Sigmoid colon (tissue), 6 donors: ENCODE measurements at regions not wholly inside any gene's neighbourhood (a gene's known extent, or its start where the extent isn't known, plus 50 kb on each side); places are given as distances from the start of the nearest gene placed in this dataset.
A peak's percentile ranks its signal among the peaks of the same experiment; 100 is the strongest.

ENCODE experiments used
- DNase-seq: peaks from one replicate; pipeline ENCODE4 v3.0.0-alpha.2; 2019
- H3K27ac ChIP-seq, 4 donors: fragments of 200-600 bp; sonication (generic); one replicate each; pipeline ENCODE4 v1.5.1; 2016 to 2019; ENCODE audit warnings: mild to moderate bottlenecking in 1 of 4
- H3K27me3 ChIP-seq, 3 donors: fragments of 200-600 bp; sonication (generic); one replicate each; pipeline ENCODE4 v1.5.1; 2019; ENCODE audit warnings: mild to moderate bottlenecking in 1 of 3
- H3K36me3 ChIP-seq, 4 donors: fragments of 200-600 bp; sonication (generic); one replicate each; pipeline ENCODE4 v1.5.1; 2016 to 2019
- H3K4me1 ChIP-seq, 4 donors: fragments of 200-600 bp; sonication (generic); one replicate each; pipeline ENCODE4 v1.5.1; 2017 to 2019
- H3K4me3 ChIP-seq, 4 donors: fragments of 200-600 bp; sonication (generic); one replicate each; pipeline ENCODE4 v1.5.1; 2017 to 2019; ENCODE audit warnings: mild to moderate bottlenecking in 2 of 4, moderate library complexity in 1 of 4
- H3K9me3 ChIP-seq, 4 donors: fragments of 200-600 bp in 3 of 4; sonication (generic) in 3 of 4; one replicate each; pipeline versions ENCODE4 v1.5.1 to v1.6.1; 2013 to 2019
- EP300 ChIP-seq, 4 donors: sonication (generic); formaldehyde crosslinking; IDR thresholded peaks; one replicate each; pipeline ENCODE4 v1.6.1; 2017; ENCODE audit warnings: antibody characterized with exemption in 4 of 4
- POLR2A ChIP-seq, 2 donors: fragments of 450-650 bp; IDR thresholded peaks; one replicate each; pipeline ENCODE4 v1.6.1; 2016; ENCODE audit warnings: antibody characterized with exemption in 2 of 2, mild to moderate bottlenecking in 2 of 2, moderate library complexity in 2 of 2
- POLR2AphosphoS5 ChIP-seq, 4 donors: sonication (generic); formaldehyde crosslinking; IDR thresholded peaks; one replicate each; pipeline ENCODE4 v1.6.1; 2017; ENCODE audit warnings: antibody characterized with exemption in 4 of 4
- WGBS, 2 donors: extraction: QIAGEN DNeasy Blood & Tissue Kit; methylation state at CpG; one replicate each; pipeline ENCODE4 v1.1.7; 2013; 5-methylcytosine and 5-hydroxymethylcytosine counted together
- intact Hi-C: fragments of 100-400 bp; cut with DNase I; formaldehyde crosslinking; loops from one replicate; pipeline ENCODE4 v1.15.1; 2023
- TF ChIP-seq, protein P1 (sequence below), 4 experiments: fragments of 450-650 bp in 3 of 4; fragments of 200-600 bp in 1 of 4; IDR thresholded peaks; one replicate each; pipeline ENCODE4 v1.5.1; 2016 to 2019; ENCODE audit warnings: antibody characterized with exemption in 4 of 4, mild to moderate bottlenecking in 3 of 4, moderate library complexity in 2 of 4
- donor health status: healthy with polysubstance abuse.
- donor health status: healthy.

DNA sequence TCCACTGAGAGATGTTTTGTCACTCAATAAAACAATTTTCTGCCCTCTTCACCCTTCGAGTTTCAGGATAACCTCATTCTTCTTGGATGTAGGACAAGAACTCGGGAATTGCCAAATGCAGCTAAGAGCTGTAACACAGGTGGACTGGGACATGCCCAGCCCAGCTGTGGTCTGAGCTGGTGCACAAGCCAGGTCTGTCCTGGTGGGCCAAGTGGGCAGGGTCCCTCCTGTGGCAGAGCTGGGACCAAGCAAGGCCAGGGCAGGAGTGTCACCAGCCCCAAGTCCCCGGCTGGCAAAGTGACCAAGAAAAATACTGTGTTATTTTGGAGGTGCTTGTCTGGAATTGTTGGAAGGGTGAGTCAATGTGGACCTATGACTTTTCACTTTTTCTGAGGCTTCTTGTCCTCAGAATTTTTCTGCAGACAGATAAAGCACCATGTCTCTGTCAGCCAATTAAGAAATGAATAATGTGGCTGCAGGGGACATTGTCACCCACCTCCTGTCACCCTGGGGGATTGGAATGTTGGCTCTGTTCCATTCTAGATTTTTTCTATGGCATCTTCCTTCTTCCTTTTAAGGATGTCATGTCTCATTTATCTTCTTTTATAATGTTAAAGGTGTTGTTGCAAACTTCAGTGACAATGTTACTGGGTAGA is 645.2 kb upstream of the EPHA6 start:
- WGBS, 2 donors: 76 to 80% methylated on average over 3 of the region's 3 CpGs
- Histone ChIP-seq H3K9me3 (no peaks in the 10 kb centered on the region), H3K36me3 (no peaks in the 10 kb centered on the region), H3K27ac (no peak overlapping the region), H3K4me1 (no peaks in the 10 kb centered on the region), H3K4me3 (no peak overlapping the region), H3K27me3 (no peaks in the 10 kb centered on the region)
- peak; percentile 52 for DNase-seq
- intact Hi-C loops: no loop called here
- TF ChIP-seq POLR2AphosphoS5 (IDR thresholded peaks at IDR 0.05) (no peak), POLR2A (IDR thresholded peaks at IDR 0.05) (no peak), EP300 (IDR thresholded peaks at IDR 0.05) (no peak)
- TF ChIP-seq, protein P1, sequence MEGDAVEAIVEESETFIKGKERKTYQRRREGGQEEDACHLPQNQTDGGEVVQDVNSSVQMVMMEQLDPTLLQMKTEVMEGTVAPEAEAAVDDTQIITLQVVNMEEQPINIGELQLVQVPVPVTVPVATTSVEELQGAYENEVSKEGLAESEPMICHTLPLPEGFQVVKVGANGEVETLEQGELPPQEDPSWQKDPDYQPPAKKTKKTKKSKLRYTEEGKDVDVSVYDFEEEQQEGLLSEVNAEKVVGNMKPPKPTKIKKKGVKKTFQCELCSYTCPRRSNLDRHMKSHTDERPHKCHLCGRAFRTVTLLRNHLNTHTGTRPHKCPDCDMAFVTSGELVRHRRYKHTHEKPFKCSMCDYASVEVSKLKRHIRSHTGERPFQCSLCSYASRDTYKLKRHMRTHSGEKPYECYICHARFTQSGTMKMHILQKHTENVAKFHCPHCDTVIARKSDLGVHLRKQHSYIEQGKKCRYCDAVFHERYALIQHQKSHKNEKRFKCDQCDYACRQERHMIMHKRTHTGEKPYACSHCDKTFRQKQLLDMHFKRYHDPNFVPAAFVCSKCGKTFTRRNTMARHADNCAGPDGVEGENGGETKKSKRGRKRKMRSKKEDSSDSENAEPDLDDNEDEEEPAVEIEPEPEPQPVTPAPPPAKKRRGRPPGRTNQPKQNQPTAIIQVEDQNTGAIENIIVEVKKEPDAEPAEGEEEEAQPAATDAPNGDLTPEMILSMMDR (IDR thresholded peaks at IDR 0.05): no peak

DNA sequence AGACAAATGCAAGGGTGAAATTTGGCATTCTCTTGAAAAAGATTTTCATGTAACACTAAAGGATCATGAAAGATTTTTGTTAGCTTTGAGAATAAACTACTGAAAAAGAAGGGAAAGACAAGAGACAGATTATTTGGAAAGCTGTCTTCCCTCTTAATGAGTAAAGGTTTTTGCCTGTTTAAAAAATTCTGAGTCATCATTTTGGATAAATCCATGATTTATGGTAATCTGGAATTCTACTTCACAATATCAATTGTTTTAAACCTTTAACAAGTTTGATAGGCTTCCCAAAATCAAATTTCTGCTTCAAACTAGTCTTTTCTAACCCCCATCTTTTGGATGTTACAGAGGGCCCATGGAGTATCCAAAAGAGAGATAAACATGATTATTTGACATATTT is 641.5 kb upstream of the EPHA6 start:
- TF ChIP-seq, protein P1 (IDR thresholded peaks at IDR 0.05): no peak
- TF ChIP-seq POLR2A (IDR thresholded peaks at IDR 0.05) (no peak), EP300 (IDR thresholded peaks at IDR 0.05) (no peak)
- intact Hi-C loops: no loop called here

DNA sequence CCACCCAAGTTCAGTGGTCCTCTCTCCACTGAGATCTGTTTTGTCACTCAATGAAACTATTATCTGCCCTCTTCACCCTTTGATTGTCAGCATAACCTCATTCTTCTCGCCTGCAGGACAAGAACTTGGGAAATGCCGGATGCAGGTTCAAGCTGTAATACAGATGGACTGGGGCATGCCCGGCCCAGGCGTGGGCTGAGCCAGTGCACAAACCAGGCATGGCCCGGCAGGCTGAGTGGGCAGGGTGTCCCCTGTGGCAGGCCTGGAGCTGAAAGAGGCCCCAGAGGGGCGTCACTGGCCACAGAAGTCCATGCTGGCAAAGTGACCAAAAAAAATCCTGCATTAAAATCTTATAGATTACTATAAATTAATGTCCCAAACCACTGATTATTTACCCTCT is 638.9 kb upstream of the EPHA6 start:
- H3K27ac ChIP-seq: no peak overlapping the region
- intact Hi-C loops: no loop called here
- no peaks in the 10 kb centered on the region for H3K27me3 ChIP-seq
- H3K4me3 ChIP-seq: no peak overlapping the region
- H3K9me3 ChIP-seq: peaks cover 0 to 3% (median 0%) of the 10 kb centered on the region in 4 donors
- no peaks in the 10 kb centered on the region for H3K36me3 ChIP-seq
- 77 to 88% methylated on average over 6 of the region's 6 CpGs for WGBS, 2 donors
- TF ChIP-seq EP300 (IDR thresholded peaks at IDR 0.05): no peak
- no peak for TF ChIP-seq POLR2AphosphoS5 (IDR thresholded peaks at IDR 0.05)
- TF ChIP-seq POLR2A (IDR thresholded peaks at IDR 0.05): no peak
- TF ChIP-seq, protein P1 (IDR thresholded peaks at IDR 0.05): no peak
- H3K4me1 ChIP-seq: no peaks in the 10 kb centered on the region
- DNase-seq: no peak

More for the DNA sequence above, 641.5 kb upstream of the EPHA6 start:
- Histone ChIP-seq H3K27ac (no peak overlapping the region), H3K9me3 (peaks cover 0 to 3% (median 0%) of the 10 kb centered on the region in 4 donors), H3K36me3 (no peaks in the 10 kb centered on the region), H3K4me1 (no peaks in the 10 kb centered on the region), H3K27me3 (no peaks in the 10 kb centered on the region), H3K4me3 (no peak overlapping the region)
- no peak for DNase-seq

DNA sequence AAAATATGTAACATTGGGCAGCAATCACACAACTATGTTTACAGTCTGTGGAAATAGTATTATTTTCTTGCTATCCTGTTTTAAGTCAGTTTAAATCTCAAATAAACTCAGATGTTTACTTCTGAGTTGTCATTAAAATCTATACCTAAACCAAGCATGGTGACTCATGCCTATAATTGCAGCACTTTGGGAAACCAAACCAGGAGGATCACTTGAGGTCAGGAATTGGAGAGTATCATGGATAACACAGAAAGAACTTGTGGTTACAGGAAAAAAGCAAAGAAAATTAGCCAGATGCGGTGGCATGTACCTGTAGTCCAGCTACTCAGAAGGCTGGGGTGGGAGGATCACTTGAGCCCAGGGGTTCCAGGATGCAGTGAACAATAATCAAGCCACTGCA is 631.6 kb upstream of the EPHA6 start:
- no peak overlapping the region for H3K27ac ChIP-seq
- TF ChIP-seq POLR2AphosphoS5 (IDR thresholded peaks at IDR 0.05): no peak
- no peak for TF ChIP-seq POLR2A (IDR thresholded peaks at IDR 0.05)
- TF ChIP-seq, protein P1 (IDR thresholded peaks at IDR 0.05): no peak
- TF ChIP-seq EP300 (IDR thresholded peaks at IDR 0.05): no peak
- WGBS, 2 donors: 90 to 94% methylated on average over 1 of the region's 1 CpG
- no peak overlapping the region for H3K4me3 ChIP-seq
- intact Hi-C loops: no loop called here
- no peaks in the 10 kb centered on the region for H3K9me3 ChIP-seq
- H3K36me3 ChIP-seq: no peaks in the 10 kb centered on the region
- DNase-seq: no peak
- H3K27me3 ChIP-seq: no peaks in the 10 kb centered on the region
- no peaks in the 10 kb centered on the region for H3K4me1 ChIP-seq

DNA sequence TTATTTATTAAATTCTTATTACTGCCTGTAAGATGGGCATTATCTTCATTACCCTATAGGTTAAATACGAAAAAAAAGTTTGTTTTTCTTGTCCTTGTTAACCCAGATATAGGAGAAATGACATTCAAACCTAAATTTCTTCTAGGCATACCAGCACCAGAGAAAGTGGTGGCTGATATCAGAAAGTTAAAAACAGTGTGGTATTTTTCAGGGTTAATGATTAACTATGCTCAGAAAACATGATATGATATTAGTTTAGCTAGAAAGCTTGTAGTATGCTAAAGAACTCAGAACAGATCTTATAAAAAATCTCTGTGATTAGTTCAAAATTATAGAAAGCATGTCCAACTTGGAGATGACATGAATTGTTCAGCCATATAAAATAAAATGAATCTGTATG is 630.5 kb upstream of the EPHA6 start:
- no peaks in the 10 kb centered on the region for H3K27me3 ChIP-seq
- no peak overlapping the region for H3K4me3 ChIP-seq
- H3K27ac ChIP-seq: no peak overlapping the region
- no peak for TF ChIP-seq EP300 (IDR thresholded peaks at IDR 0.05)
- TF ChIP-seq, protein P1 (IDR thresholded peaks at IDR 0.05): no peak
- no peak for TF ChIP-seq POLR2AphosphoS5 (IDR thresholded peaks at IDR 0.05)
- no peak for TF ChIP-seq POLR2A (IDR thresholded peaks at IDR 0.05)
- WGBS, 2 donors: 32 to 79% methylated on average over 1 of the region's 1 CpG
- no peak for DNase-seq
- H3K36me3 ChIP-seq: no peaks in the 10 kb centered on the region
- intact Hi-C loops: no loop called here
- no peaks in the 10 kb centered on the region for H3K9me3 ChIP-seq
- H3K4me1 ChIP-seq: no peaks in the 10 kb centered on the region
